ENCODE measurements at regions not wholly inside any gene's neighbourhood (a gene's known extent, or its start where the extent isn't known, plus 50 kb on each side); places are given as distances from the start of the nearest gene placed in this dataset.

GRCh38 chr6:8200255-8200654, 97.9 kb upstream of the EEF1E1 start:
- TF ChIP-seq POLR2A (IDR thresholded peaks at IDR 0.05) (no peak), CTCF (IDR thresholded peaks at IDR 0.05) (no peak)
